ENCODE measurements at regions not wholly inside any gene's neighbourhood (a gene's known extent, or its start where the extent isn't known, plus 50 kb on each side); places are given as distances from the start of the nearest gene placed in this dataset.
A peak's percentile ranks its signal among the peaks of the same experiment; 100 is the strongest.

DNA sequence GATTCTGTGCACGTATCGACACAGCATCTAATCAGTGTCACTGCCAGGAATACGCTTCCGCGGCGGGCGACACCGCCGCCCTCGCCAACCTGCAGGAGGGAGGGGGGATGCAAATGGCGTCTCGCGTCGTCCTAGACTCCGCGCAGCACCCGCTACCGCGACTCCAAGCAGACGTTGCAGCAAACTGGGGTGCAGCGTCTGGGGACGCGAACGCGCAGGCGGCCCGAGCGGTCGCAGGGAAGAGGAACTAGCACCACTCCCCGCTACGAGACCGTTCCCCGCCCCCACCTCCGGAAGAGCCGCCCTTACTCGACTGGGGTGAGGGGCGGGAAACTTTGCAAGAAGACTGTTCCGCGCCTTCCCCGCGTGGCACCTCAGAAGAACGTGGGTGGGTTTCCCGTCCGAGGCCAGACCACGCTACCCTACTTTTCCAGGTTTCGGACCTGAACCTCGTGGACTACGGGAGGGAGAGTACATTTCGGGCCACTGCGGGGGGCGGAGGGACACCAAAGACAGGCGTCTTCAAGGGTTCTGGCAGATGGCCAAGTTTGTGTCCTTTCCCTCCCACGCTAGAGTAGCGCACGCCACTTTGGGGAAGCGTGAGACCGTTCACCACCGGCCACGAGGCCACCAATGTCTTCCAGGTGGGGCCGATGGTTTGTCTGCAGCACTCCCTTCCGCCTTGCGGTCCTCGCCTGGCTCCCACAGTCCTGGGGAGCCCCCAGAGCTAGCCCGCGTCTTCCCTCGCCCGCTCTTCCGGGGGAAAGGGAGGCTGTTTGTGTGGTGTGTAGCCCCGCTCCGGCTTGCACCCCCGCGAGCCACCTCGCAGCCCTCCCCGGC is 78.0 kb upstream of the BCOR start:
- peak; percentile 74 to 75 for DNase-seq

DNA sequence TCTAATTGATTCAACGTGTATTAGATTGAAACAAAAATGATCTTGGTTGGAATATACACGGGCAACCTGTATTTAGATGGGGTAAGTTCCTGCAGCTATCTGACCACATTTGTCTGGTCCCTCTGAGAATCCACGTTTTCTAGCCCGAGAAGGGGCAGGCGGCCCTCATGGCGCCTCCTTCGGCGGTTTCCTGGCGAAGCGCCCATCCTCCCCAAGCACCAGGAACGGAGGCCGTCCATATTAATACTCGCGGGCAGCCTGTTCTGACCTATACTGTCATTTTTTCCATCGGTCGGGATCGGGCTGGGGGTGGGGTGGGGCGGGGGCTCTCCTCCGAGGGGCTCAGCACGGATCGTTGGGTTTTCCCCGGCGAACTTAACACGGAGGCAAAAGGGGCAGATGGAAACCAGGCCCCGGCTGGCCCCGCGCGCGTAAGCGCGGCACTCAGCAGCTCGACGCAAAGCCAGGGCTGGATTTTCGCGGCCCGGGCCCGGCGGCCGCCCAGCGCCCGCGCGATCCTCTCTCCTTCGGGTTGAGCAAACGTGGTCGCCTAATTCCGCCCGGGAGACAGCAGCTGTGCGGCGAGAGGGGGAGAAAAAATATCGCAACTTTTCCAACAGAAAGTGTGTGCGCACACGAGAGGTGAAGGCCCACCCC is 77.2 kb upstream of the BCOR start:
- peak; percentile 57 to 61 for DNase-seq

DNA sequence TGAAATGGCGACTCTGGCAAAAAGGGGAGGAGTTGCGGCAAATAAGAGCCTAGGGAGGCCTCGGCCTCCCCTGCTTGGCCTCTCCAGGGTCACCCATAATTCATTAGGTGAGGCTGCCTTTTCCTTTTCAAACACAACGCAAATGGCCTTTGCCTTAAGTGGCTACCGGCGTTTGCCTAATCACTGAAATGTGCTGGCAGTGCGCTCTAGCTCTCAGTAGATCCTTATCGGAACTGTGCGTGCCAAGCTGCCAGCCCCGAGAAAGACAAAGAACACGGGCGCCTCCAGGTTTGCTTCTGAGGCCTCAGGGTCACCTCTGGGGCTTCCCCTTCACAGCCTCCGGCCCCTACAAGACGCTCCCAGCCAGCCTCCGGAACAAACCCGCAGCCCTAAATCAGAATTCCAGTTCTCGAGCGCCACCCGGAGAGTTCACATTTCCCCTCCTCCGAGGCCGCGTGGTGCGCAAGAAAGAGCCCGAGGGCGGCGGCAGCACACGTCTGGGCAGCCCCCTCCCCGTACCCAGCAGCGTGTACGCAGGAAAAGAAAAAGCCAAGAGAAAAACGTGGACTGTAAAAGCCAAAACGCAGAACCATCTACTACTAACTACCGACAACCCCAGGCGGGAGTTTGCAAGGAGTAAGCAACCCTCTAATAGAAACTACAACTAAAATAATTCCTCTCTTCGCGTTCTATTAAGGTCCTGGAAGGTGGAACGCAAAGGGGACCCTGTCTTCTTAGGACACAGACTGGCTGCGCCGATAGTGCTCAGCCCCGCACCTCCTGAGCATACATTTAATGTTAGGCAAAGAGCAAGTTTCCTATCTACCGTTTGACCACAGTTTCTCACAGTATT is 76.5 kb upstream of the BCOR start:
- DNase-seq: peak; percentile 71 to 81

DNA sequence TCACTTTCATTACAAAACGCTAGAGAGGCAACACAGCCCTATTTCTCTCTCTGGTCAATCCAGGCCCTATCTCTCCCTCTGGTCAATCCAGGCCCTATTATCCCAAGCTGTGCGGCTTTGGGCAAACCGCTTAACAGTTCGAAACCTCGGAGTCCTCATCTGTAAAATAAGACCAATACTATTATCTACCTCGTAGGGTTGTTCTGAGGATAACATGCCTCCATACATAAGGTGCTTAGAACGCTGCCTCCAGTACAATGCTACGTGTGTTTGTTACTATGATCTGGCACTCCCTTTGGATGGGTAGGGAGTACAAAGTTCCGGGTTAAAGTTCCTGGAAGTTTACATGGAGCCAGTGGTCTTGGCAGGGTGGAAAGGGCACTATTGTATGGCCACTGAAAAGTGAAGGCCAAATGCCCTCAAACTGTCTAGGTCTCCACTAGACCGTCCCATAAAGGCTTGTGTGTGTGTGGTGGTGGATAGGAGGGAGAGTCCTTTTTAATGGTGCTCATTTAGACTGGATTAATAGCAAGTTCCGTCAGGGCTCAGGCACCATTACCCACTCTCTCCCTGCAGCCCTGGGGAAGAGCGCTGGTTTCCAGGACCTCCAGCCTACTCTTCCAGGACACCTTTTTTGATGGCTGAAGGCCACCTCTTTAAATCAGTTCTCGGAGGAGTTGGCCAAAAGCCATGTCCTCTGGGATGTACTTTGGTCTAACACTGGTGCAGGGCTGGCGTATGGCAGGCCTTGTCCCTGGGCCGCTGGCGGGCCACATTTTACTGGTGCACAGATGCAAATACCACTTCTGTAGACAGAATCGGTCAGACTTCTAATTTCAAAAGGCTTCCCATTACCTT is 75.6 kb upstream of the BCOR start:
- no peak for DNase-seq

DNA sequence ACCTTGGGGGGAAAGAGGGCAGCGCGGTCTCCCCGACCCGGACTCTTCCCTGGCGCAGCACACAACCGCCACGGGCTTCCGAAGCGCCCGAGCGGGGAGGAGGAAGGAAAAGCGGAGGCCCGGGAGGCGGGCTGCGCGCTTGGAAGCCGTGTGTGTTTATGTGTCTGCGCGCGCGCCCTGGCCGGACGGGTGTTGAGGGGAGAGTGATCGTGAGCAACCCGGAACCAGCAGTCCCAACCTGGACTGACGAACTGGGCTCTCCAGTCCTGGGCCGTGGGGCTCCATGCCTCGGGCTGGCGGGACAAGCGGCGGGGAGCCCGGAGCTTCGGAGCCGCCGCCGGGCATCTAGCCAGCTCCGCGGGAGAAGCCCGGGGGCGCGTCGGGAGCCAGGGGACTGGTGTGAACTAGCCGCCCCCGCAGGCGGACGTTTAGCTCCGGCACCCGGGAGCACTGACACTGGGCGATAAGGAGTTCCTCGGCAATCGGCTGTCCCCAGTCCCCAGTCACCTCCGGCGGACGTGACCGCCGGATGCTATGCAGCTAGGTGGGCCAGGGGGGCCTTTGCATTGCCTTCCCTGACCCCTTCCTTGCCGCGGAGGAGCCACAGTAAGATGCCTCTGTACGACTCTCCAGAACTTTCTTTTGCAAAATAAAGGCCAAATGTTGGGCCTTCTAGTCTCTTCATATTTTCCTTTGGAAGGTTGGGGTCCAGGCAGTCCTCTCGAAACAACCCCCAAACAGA is 74.8 kb upstream of the BCOR start:
- DNase-seq: peak; percentile 41 to 43

DNA sequence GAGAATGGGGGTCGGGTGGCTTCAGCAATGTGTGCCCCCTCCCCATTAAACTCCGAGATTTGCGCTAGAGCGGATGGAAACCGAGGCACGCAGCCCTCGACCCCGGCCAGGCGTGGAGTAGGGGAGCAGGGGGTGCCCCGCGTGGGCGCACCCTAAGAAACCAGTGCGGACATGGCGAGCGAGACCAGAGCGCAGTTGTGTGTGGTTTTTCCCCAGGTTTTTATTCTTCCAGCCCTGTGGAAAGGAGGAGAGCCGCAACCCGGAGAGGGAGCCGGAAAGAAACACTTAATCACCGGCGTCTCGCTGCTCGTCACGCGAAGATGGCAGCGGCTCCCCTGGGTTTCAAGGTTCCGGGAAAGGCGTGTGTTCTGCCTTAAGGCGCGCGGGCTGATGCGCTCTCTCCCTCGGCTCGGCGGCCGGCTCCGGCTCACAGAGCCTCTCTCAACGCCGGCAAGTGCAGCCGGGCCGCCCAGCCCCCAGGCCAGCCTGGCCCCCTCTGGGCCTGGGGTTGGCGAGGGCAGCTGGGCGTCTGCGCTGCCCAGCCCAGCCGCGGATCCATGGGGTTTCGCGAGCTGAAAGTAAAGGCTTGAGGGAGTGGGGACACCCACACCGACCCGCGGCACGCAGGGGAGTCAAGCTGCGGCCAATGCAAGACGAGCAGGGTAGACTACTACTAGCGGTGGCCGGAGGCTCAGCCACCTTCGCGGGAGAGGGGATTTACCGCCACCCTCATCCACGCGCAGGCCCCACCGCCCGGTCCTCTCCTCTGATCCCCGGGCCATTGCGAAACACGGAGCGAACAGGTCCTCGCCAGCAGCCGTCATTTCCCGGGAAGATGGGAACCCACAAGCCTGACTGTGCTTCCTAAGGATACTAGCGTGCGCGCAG is 74.0 kb upstream of the BCOR start:
- peak; percentile 33 to 48 for DNase-seq

DNA sequence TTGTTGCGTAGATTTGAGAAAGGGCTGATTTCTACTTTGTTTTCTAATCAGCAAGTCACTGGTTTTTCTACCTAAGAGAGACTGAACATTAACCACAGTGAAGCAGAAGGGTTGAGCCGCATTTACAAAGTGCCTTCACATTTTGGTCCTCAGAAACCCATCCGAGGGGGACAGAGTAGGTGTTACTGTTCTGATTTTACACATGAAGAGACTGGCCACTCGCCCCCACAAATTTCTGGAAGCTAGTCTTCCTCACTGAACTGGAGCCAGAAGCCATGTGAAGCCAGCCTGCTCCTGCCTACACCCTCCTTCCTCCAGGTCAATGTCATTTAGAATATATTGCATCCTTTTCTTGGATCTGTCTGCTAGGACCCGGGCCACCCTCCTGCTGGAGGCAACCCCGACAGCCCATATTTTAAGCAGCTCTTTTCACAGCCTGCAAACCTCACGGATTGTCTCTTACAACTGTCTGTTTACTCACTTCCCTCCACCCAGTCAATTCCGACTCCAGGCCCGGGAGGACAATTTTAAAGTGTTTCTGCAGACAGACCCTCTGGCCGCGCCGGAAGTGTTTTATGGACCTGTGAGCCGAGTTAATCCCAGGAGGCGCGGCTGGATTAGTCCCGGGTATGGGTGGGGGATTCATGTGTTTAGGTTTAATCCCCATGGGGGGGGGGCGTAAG is 73.2 kb upstream of the BCOR start:
- peak; percentile 31 to 47 for DNase-seq

DNA sequence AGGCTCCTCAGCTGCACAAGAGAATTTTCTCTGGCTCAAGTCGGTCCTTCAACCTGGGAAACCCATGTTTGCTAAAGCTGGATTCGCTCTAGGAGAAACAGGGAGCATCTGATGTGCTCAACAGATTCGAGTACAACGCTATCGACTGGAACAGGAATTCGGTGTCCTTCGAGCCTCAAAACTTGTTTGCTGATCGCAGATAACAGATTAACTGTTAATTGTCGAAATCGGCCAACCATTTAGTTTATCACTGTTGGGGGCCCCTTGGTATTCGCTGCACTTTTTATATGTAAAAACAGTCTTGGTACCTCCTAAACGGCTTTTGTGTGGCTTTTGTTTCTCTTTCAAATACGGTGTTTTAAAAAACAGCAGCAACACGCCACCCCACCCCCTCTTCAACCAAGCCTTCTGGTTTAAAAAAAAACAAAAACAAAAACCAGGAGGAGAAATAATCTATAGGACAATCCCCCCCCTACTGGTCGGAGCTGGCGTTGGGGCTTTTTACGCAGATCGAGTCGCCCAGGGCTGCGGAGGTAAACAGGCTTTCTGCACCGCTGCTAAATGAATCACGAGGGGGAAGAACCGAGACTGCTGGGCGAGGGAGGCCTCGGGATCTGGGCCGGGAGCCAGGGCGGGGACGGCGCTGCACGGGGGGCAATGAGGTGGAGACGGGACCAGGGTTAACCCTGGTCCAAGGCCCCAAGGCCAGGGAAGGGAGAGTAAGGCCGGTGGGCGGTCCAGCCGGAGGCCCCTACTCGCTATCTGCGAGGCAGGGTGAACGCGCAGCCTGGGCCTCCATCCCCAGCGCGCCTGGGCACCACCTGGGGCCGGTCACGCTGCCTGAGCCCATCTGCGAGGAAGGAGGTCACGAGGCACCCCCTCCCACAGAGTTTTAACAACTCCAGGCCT is 71.7 kb upstream of the BCOR start:
- peak; percentile 76 to 82 for DNase-seq

DNA sequence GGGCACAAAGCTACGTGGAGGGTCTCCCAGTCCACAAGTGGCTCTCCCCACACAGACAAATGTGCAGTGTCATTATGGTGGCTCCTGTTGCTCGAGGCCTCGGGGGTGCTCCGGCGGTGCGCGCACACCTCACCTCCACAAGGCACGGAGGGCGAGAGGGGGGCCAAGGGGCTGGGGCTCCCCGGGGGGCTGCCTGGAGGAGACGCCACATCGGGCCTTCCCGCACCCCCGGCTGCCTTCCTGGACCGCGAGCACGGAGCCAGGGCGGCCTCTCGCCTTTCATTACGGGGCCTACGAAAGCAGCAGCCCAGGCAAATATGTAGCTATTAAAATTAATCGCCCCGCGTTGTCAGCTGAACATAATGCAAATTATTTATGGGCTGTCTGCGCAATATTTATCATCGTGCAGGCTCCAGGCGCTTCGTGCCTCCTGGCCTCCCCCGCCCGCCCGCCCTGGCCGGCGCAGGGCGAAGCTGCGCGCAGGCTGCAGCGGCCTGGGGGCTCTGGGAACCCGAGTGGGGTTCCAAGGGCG is 70.8 kb upstream of the BCOR start:
- DNase-seq: no peak

DNA sequence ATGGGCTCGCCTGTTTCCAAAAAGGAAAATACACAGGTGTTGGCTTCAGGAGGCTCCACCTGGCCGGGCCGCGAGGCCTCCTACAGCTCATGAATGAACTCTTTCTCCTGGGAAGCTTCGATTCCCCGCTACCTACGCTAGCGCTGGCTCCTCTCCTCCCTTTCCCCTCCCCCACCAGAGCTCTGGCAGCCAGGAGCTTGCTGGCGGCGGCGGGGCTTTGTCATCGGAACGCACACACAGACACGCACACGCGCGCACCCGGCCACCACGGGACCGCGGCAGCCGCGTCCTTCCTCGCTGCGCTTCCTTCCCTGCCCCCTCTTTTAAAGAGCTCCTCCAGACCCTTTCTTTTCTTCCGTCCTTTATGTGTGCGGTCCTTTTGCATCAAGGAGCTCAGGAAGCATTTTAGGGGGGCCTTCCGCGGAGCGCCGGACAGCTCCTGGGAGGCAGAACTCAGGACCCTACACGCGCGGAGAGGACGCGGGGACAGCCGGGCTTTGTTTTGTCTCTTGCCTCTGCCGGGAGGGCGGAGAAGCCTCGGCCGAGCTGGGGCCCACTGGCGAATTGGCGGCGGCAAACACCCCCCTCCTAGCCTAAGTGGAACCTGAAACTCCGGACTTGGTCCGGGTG is 70.2 kb upstream of the BCOR start:
- DNase-seq: peak; percentile 18 to 25

DNA sequence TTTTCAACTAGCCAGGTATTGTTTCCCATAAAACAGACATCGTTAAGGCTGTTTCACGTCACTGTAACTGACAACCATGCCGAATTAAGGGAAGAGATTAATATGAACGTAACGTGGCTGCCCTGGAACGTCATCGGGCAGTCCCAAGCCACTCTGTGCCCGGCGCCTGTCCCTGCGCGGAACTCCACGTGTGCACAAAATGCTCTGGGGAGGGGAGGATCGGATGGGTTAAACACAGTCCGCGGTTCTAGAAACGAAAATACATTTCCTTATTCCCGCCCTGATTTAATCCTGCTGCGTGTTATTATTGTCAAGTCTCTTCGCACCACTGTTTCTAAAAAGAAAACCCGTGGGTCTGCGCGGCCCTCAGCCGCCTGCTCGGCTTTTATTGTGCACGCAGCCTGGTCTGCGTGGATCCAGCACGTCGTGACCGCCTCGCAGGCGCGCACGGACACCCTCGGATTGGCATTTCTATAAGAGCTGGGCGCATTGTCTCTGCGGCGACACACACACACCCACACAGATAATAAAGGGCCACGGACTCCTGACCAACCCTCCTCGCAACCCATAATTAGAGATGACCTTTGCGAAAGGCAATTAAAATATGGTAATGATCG is 69.6 kb upstream of the BCOR start:
- no peak for DNase-seq

DNA sequence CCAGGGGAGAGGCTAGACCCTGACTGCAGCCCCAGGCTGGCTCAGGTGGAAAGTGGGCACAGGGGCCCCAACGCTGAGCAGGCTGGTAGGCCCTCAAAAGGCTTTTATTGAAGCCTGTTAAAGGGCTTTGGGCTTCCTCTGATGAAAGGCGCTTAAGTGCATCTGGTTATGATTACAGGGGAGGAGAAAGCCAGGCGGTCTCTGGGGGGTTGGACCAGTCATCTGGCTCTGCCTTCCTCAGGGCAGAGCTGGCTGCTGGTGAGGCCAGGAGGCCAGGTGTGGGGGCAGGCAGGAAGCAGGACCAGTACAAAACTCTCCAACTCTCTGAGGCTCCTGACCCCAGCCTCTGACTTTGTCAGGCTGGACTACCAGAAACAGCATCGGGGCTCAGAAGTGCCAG is 68.8 kb upstream of the BCOR start:
- no peak for DNase-seq

DNA sequence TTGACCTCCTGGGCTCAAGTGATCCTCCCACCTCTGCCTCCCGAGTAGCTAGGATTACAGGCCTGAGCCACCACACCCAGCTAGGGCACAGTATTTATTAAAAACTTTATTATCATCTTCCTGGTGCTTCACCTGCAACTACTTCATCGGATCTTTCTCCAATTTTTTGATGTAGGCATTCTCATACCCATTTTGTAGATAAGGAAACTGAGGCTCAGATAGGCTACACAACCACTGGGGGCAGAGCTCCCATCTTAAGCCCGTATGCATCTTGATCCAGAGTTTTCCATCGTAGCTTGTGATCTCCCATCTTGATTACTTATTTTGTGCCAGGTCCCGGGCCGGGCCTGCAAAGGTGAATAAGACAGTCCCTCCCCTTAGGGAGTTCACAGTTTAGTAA is 68.1 kb upstream of the BCOR start:
- no peak for DNase-seq

DNA sequence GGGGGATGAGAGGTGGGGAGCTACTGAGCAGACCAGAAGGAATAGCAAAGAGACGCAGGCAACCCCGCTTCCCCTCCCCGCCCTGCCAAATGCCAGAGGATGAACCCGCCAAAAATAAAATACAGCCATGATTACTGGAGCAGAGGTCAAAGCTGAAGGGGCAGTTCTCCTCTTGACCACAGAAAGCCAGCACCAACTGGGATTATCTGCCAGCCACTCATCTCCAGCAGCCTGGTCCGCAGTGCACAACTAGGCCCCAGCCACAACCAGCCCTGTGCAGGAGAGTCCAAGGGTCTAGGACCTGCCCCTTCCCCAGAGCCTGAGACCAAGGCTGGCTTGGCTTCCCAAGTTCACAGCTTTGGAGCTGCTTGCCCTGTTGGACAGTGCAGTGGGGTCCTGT is 67.4 kb upstream of the BCOR start:
- no peak for DNase-seq

DNA sequence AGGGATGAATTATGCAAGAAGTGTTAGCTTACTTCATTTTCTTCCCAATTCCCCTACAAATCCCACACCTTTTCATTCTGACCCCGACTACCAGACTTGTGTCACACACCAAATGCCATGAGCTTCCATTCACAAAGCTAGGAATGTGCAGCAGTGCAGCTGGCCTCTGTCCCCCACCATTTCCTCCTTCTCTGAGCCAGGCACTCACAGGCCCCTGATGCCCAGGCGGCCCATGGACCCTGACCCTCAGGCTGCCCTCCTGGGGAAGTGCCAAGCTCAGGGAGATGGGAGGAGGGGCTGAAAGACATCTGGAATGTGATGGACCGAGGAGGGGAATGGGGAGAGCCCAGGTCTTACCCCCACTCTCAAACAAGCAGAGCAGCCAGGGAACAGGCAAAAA is 67.0 kb upstream of the BCOR start:
- no peak for DNase-seq

DNA sequence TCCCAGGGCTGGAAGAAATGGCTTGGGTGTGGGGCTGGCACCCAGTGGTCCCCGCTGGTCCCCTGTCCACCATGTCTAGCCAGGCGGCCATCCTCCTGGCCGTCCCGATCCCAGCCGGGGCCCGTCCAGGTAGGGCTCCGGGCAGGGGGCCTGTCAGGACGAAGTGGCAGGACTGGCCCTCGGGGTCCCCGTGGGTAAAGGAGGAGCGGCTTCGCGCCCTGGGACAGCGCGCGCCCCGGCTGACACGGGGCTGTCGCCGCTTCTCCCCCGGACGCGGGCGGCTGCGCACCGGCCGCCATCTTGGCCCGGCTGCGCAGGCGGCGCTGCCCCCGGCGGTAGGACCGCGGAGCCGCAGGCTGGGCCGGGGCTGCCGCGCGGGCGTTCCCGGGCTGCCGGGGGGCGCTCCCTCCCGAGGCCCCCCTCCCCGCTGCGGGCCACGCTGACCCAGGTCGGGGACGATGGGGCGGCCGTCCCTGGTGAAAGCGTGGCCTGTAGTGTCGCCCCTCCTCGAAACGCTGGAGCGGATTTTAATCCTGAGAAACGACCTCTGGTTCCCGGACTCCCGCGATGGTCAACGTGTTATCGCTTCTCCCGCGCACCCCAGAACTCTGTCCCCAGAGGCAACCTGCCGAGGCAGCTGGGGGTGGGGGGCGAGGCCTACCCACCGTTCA is 60.4 kb upstream of the BCOR start:
- DNase-seq: peak in 1 of 2 experiments; percentile 25

Measured in activated CD4-positive, alpha-beta T cell treated with anti-CD3 and anti-CD28 coated beads, Interleukin-2, amount 50 U/mL, for 48 hours (primary cell).